Activated T-helper 9 cell treated with anti-CD3 and anti-CD28 coated beads, Interleukin-2, amount 50 U/mL, for 16 hours (primary cell): ENCODE measurements at regions not wholly inside any gene's neighbourhood (a gene's known extent, or its start where the extent isn't known, plus 50 kb on each side); places are given as distances from the start of the nearest gene placed in this dataset.

Experiments used
- DNase-seq: peaks from one replicate; pipeline ENCODE4 v3.0.0-alpha.2; 2020; ENCODE audit warnings: low read depth

GRCh38 chr1:25080294-25081209 is 150.5 kb upstream of the RUNX3 start:
- no peak for DNase-seq

- DNase-seq, result no peak
Observed at GRCh38 chr1:25079048-25079447, 149.0 kb upstream of the RUNX3 start.

GRCh38 chr1:25074351-25075227 is 144.5 kb upstream of the RUNX3 start:
- DNase-seq, result no peak

GRCh38 chr1:25073640-25074270 is 143.7 kb upstream of the RUNX3 start:
- DNase-seq, result no peak

GRCh38 chr1:25072461-25072860 is 142.4 kb upstream of the RUNX3 start:
- no peak for DNase-seq

- DNase-seq, result no peak
Observed at GRCh38 chr1:25068829-25069228, 138.8 kb upstream of the RUNX3 start.

GRCh38 chr1:25068316-25068715 is 138.2 kb upstream of the RUNX3 start:
- DNase-seq, result no peak

- DNase-seq, result no peak
Observed at GRCh38 chr1:25067518-25068251, 137.6 kb upstream of the RUNX3 start.

GRCh38 chr1:25066731-25067517 is 136.8 kb upstream of the RUNX3 start:
- no peak for DNase-seq

- no peak for DNase-seq
Observed at GRCh38 chr1:25066256-25066655, 136.2 kb upstream of the RUNX3 start.

- no peak for DNase-seq
Observed at GRCh38 chr1:25065795-25066238, 135.7 kb upstream of the RUNX3 start.

GRCh38 chr1:25065321-25065721 is 135.2 kb upstream of the RUNX3 start:
- no peak for DNase-seq

- no peak for DNase-seq
Observed at GRCh38 chr1:25064465-25065240, 134.6 kb upstream of the RUNX3 start.

GRCh38 chr1:25063591-25064416 is 133.7 kb upstream of the RUNX3 start:
- no peak for DNase-seq

- no peak for DNase-seq
Observed at GRCh38 chr1:25062621-25063255, 132.7 kb upstream of the RUNX3 start.

- no peak for DNase-seq
Observed at GRCh38 chr1:25061261-25061995, 131.4 kb upstream of the RUNX3 start.

GRCh38 chr1:25057188-25057587 is 127.1 kb upstream of the RUNX3 start:
- DNase-seq, result no peak

GRCh38 chr1:25056536-25056935 is 126.5 kb upstream of the RUNX3 start:
- DNase-seq, result no peak
